ENCODE measurements at regions not wholly inside any gene's neighbourhood (a gene's known extent, or its start where the extent isn't known, plus 50 kb on each side); places are given as distances from the start of the nearest gene placed in this dataset.

DNA sequence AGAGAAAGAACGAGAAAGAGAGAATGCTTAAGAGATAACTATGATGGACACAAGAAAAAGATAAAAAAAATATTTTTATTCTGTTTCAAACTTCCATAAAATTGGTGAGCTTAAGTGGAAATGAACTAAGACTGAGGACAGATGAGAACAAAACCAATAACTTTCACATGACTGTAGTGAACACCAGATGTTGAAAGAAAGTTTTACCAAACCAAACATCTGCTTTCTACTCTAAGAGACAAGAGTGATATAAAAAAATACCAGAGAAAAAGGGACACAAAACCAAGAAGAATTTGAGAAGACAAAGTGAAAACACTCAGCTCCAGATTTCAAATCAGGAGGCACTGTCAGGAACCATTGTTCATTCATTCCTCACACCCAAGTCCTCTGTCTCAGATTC lies 147.9 kb downstream of the IMPG2 start:
- no peak for DNase-seq (ENCODE audit: low read depth, low spot score)

GRCh38 chr3:101171681-101172191 lies 148.6 kb downstream of the IMPG2 start:
- no peak for DNase-seq (ENCODE audit: low read depth, low spot score)

- no peak for DNase-seq (ENCODE audit: low read depth, low spot score)
Measured at GRCh38 chr3:101170806-101171558, 149.4 kb downstream of the IMPG2 start.

GRCh38 chr3:101170062-101170771 lies 150.2 kb downstream of the IMPG2 start:
- DNase-seq (ENCODE audit: low read depth, low spot score) = no peak

GRCh38 chr3:101169516-101169915 lies 150.9 kb downstream of the IMPG2 start:
- DNase-seq (ENCODE audit: low read depth, low spot score) = no peak

GRCh38 chr3:101167376-101167775 lies 153.0 kb downstream of the IMPG2 start:
- DNase-seq (ENCODE audit: low read depth, low spot score) = no peak

- no peak for DNase-seq (ENCODE audit: low read depth, low spot score)
Measured at GRCh38 chr3:101166150-101166549, 154.2 kb downstream of the IMPG2 start.

GRCh38 chr3:101163554-101163953 lies 156.8 kb downstream of the IMPG2 start:
- DNase-seq (ENCODE audit: low read depth, low spot score) = no peak

DNA sequence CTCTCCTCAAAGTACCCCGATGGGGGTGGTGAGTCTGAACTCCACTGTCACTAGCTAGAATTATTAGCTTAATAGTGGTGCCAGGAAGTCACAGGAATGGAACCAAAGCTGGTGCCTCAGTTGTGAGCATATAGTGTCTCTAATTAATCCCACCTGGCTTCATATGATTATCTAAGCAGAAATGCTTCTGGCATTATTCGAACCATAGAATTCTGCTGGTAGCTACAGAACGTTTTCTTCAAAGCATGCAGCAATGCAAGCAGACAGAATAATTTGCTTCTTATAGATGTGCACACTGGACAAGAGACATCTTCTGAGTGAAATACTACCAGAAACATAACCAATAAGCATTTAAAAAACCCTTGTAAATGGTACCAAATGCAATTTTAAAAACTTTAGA lies 160.9 kb downstream of the IMPG2 start:
- no peak for DNase-seq (ENCODE audit: low read depth, low spot score)

DNA sequence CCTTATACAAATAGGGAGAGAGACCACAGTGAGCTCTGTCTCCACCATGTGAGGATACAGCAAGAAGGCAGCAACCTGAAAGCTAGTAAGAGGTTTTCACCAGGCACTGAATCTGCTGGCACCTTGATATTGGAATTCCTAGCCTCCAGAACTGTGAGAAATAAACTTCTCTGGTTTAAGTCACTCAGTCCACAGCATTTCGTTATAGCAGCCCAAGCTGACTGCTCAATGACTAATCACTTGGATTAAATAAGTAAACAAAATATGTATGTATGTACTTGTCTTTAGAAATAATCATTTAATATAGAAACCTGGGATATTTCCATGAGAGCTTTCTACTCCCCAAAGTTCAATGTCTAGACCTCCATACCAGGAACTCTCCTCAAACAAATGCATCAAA lies 162.0 kb downstream of the IMPG2 start:
- DNase-seq (ENCODE audit: low read depth, low spot score) = no peak

GRCh38 chr3:101156787-101157345 lies 163.5 kb downstream of the IMPG2 start:
- no peak for DNase-seq (ENCODE audit: low read depth, low spot score)

GRCh38 chr3:101155825-101156224 lies 162.6 kb upstream of the ABI3BP start:
- no peak for DNase-seq (ENCODE audit: low read depth, low spot score)

- DNase-seq (ENCODE audit: low read depth, low spot score) = no peak
Measured at GRCh38 chr3:101154401-101154800, 161.2 kb upstream of the ABI3BP start.

GRCh38 chr3:101151286-101151913 lies 158.2 kb upstream of the ABI3BP start:
- DNase-seq (ENCODE audit: low read depth, low spot score) = no peak

DNA sequence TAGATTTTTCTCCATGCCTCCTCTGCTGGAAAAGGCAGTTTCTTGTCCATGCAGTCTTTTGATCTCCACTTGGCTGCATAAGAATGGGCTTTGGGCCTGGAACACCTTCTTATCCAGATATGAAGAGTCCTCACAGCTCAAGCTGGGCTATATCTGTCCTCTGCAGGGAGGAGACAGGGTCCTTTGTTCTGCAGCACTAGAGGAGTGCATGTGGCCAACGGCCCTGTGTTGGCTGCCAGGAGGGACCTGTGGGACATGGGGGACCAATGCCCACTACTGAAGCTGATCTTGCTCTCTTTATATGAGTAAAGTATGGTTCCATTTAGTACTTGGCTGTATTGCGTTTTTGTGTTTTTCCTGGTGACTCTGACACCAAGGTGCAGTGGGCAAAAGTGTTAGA lies 157.3 kb upstream of the ABI3BP start:
- no peak for DNase-seq (ENCODE audit: low read depth, low spot score)

DNA sequence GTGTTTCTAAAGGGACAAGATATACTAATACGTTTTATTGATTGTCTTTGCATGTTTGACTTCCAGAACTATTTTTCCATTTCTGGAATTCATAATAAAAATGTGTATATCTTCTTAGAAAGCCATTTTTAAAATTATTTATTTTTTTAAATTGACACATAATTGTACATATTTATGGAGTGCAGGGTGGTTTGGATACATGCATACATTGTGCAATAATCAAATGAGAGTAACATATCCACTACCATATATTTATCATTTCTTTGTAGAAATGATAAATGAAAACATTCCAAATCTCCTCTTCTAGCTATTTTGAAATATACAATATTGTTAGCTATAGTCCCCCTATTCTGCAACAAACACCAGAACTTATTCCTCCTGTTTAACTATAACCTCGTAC lies 156.5 kb upstream of the ABI3BP start:
- DNase-seq (ENCODE audit: low read depth, low spot score) = no peak

- no peak for DNase-seq (ENCODE audit: low read depth, low spot score)
Measured at GRCh38 chr3:101149251-101149650, 156.0 kb upstream of the ABI3BP start.

DNA sequence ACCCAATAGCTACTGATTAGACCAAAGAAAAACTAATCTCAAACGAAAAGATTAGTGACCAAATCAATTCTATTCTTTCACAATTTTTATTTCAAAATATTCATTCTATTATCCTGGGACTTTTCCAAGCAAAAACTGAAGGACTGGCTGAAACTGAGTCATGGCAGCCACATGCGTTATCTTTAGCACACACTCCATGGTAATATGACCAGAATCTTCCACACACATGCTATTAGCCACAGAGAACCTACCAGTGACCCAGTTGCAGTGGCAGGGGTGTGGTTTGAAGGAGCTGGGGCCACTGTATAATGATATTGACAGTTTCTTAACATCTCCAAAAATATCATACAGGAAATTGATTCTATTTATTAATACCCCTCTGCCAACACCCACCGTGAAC lies 154.8 kb upstream of the ABI3BP start:
- DNase-seq (ENCODE audit: low read depth, low spot score) = no peak

GRCh38 chr3:101146946-101147345 lies 153.7 kb upstream of the ABI3BP start:
- no peak for DNase-seq (ENCODE audit: low read depth, low spot score)

DNA sequence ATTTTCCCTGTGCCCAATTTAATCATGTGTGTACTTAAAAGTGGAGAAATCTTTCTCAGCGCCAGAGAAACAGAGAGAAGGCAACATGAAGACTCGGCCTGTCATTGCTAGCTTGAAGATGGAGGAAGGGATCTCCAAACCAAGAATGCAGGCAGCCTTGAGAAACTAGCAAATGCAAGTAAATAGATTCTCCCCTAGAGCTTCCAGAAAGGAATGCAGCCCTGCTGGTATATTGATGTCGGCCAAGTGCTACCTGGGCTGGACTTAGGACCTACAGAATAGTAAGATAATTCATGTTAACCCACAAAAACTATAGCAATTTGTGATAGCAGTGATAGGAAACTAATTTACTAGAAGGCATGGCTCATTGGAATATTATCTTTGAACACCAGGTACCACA lies 150.9 kb upstream of the ABI3BP start:
- DNase-seq (ENCODE audit: low read depth, low spot score) = peak; percentile 23

DNA sequence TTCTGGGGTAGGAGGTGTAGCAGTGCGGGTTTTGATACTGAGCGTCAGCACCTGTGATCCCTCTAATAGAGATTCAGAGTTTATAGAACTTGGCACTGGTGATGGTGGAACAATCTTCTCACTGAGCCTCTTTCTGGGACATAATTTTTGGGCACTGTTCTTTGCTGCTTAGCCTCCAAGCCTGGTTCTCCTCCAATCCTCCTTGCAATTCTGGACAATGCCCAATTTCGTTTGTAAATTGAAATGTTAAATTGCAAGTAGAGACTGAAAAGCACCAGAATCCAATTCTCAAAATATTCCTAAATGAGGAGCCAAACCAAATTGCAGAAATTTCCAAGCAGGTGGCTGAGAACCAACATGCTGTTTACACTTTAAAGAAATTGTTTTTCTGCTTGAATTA lies 149.8 kb upstream of the ABI3BP start:
- DNase-seq (ENCODE audit: low read depth, low spot score) = no peak

GRCh38 chr3:101142160-101142559 lies 148.9 kb upstream of the ABI3BP start:
- DNase-seq (ENCODE audit: low read depth, low spot score) = no peak

All from iPS DF 19.7 (cell line).